Psoas muscle (tissue), 7 donors: ENCODE measurements at regions not wholly inside any gene's neighbourhood (a gene's known extent, or its start where the extent isn't known, plus 50 kb on each side); places are given as distances from the start of the nearest gene placed in this dataset.

Source experiments
- ATAC-seq, 4 donors: fragments of 200-7000 bp; cut with Tn5 transposase; one replicate each; pipeline ENCODE4 v1.9.1; 2020; ENCODE audit warnings: moderate library complexity in 3 of 4, mild to moderate bottlenecking in 2 of 4
- DNase-seq, 2 donors: peaks; one replicate each; pipeline ENCODE4 v3.0.0-alpha.2; 2020
- H3K27ac ChIP-seq: fragments of 200-600 bp; one replicate; pipeline ENCODE4 v1.8.0; 2022
- H3K27me3 ChIP-seq, 3 donors: fragments of 200-600 bp in 1 of 3; one replicate each; pipeline versions ENCODE4 v1.6.1 to v1.8.0; 2013 to 2022; ENCODE audit warnings: low read length in 2 of 3, mild to moderate bottlenecking in 2 of 3, moderate library complexity in 1 of 3; ENCODE audit not compliant: insufficient read depth in 3 of 3
- H3K36me3 ChIP-seq, 2 donors: fragments of 200-600 bp in 1 of 2; one replicate each; pipeline versions ENCODE4 v1.6.1 to v1.8.0; 2013 to 2022; ENCODE audit warnings: low read depth in 1 of 2, mild to moderate bottlenecking in 1 of 2, moderate library complexity in 1 of 2; ENCODE audit not compliant: insufficient read depth in 1 of 2
- H3K4me1 ChIP-seq: fragments of 200-600 bp; one replicate; pipeline ENCODE4 v1.8.0; 2022
- H3K4me3 ChIP-seq: fragments of 200-600 bp; one replicate; pipeline ENCODE4 v1.8.0; 2022; ENCODE audit warnings: mild to moderate bottlenecking
- H3K9me3 ChIP-seq: fragments of 200-600 bp; one replicate; pipeline ENCODE4 v1.8.0; 2022
- CTCF ChIP-seq: fragments of 200-600 bp; IDR thresholded peaks from one replicate; pipeline ENCODE4 v1.8.0; 2022; ENCODE audit warnings: antibody characterized with exemption
- WGBS, 3 donors: extraction: QIAGEN DNeasy Blood & Tissue Kit; methylation state at CpG; one replicate each; pipeline versions ENCODE4 v1.1.6 to v1.1.7; 2013; 5-methylcytosine and 5-hydroxymethylcytosine counted together
- intact Hi-C, 2 donors: fragments of 100-400 bp; cut with DNase I; formaldehyde crosslinking; loops; one replicate each; pipeline versions ENCODE4 v1.11.0 to v1.14.2; 2022
- donor health status: healthy with polysubstance abuse.
- donor health status: DM: no; HTN: no; CAD: no; lungs with moderate emphysema.
- donor health status: Bipolar disorder and iron deficiency.
- donor health status: healthy.
- donor health status: DM: yes; HTN: yes; CAD: no.
- donor health status: DM: no; HTN: no; CAD: no.
- donor health status: DM: yes; HTN: yes; CAD: no.

- no peak for TF ChIP-seq CTCF
- ATAC-seq = peak in 2 of 4 donors; percentile 45 to 73
- peak in 1 of 2 donors; percentile 53 for DNase-seq
- Histone ChIP-seq H3K4me1 (no peaks in the 10 kb centered on the region), H3K27ac (no peak overlapping the region), H3K36me3 (no peaks in the 10 kb centered on the region), H3K27me3 (no peaks in the 10 kb centered on the region), H3K9me3 (no peaks in the 10 kb centered on the region), H3K4me3 (no peak overlapping the region)
- 25 to 61% (median 30%) methylated on average over 3 of the region's 3 CpGs for WGBS, 3 donors
- intact Hi-C loops = no loop called here
These were observed 148.0 kb upstream of the LMO4 start for GRCh38 chr1:87180682-87181081.

GRCh38 chr1:87182611-87183010 lies 146.1 kb upstream of the LMO4 start:
- H3K27me3 ChIP-seq = no peaks in the 10 kb centered on the region
- H3K9me3 ChIP-seq = no peaks in the 10 kb centered on the region
- H3K36me3 ChIP-seq = no peaks in the 10 kb centered on the region
- no peak overlapping the region for H3K4me3 ChIP-seq
- intact Hi-C loops = no loop called here
- no peak for TF ChIP-seq CTCF
- no peaks in the 10 kb centered on the region for H3K4me1 ChIP-seq
- no peak overlapping the region for H3K27ac ChIP-seq
- no peak for DNase-seq
- no peak for ATAC-seq

GRCh38 chr1:87185077-87185476 lies 143.6 kb upstream of the LMO4 start:
- intact Hi-C loops = no loop called here
- DNase-seq = no peak

GRCh38 chr1:87186346-87186745 lies 142.3 kb upstream of the LMO4 start:
- WGBS, 3 donors = 75 to 76% (median 76%) methylated on average over 3 of the region's 3 CpGs
- Histone ChIP-seq H3K4me1 (no peaks in the 10 kb centered on the region), H3K27me3 (no peaks in the 10 kb centered on the region), H3K9me3 (no peaks in the 10 kb centered on the region), H3K27ac (no peak overlapping the region), H3K4me3 (no peak overlapping the region), H3K36me3 (no peaks in the 10 kb centered on the region)
- intact Hi-C loops = no loop called here
- TF ChIP-seq CTCF = no peak
- DNase-seq (no peak), ATAC-seq (no peak)

More at GRCh38 chr1:87185077-87185476, 143.6 kb upstream of the LMO4 start:
- H3K9me3 ChIP-seq = no peaks in the 10 kb centered on the region
- TF ChIP-seq CTCF = no peak
- no peaks in the 10 kb centered on the region for H3K4me1 ChIP-seq
- no peak overlapping the region for H3K4me3 ChIP-seq
- no peaks in the 10 kb centered on the region for H3K27me3 ChIP-seq
- no peak for ATAC-seq
- no peaks in the 10 kb centered on the region for H3K36me3 ChIP-seq
- H3K27ac ChIP-seq = no peak overlapping the region
- 90 to 93% (median 91%) methylated on average over 4 of the region's 4 CpGs for WGBS, 3 donors

GRCh38 chr1:87188640-87189039 lies 140.0 kb upstream of the LMO4 start:
- TF ChIP-seq CTCF = no peak
- DNase-seq (no peak), ATAC-seq (no peak)
- H3K27ac ChIP-seq = no peak overlapping the region
- intact Hi-C loops = no loop called here
- 80 to 81% (median 80%) methylated on average over 3 of the region's 3 CpGs for WGBS, 3 donors
- H3K9me3 ChIP-seq = no peaks in the 10 kb centered on the region
- no peaks in the 10 kb centered on the region for H3K27me3 ChIP-seq
- H3K4me1 ChIP-seq = no peaks in the 10 kb centered on the region
- H3K36me3 ChIP-seq = no peaks in the 10 kb centered on the region
- H3K4me3 ChIP-seq = no peak overlapping the region
